Fibroblast of the aortic adventitia (primary cell): ENCODE measurements at regions not wholly inside any gene's neighbourhood (a gene's known extent, or its start where the extent isn't known, plus 50 kb on each side); places are given as distances from the start of the nearest gene placed in this dataset.

Source experiments
- DNase-seq: peaks from one replicate; pipeline ENCODE4 v3.0.0-alpha.2; 2010; ENCODE audit warnings: low read depth
- H3K4me3 ChIP-seq: 2 replicates; pipeline ENCODE4 v1.5.1; 2011; ENCODE audit warnings: low read depth, mild to moderate bottlenecking, control low read depth, low read length, moderate library complexity
- CTCF ChIP-seq: IDR thresholded peaks from 2 replicates; pipeline ENCODE4 v1.5.1; 2011; ENCODE audit warnings: mild to moderate bottlenecking, low read length, control low read depth, inconsistent platforms; ENCODE audit not compliant: insufficient read depth

DNA sequence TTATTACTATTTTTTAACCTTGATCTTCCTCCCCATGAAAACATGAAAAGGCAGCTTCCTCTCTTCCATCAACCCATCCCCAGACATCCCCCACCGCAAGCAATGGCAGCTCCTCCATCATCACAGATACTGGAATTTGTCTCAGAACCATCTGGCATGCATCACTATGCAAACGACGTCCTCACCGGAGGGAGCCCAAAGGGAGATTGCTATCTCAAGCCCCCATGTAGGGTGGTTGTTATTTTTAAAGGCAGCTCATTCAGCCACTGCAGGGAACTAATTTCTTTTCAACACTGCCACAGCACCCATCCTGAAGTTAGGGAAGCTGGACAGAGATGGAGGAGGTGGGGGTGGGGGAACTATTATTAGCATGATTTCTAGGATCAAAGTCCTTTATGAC, 222.5 kb downstream of the FOXL1 start:
- TF ChIP-seq CTCF, result no peak
- no peak for DNase-seq
- no peak overlapping the region for H3K4me3 ChIP-seq

DNA sequence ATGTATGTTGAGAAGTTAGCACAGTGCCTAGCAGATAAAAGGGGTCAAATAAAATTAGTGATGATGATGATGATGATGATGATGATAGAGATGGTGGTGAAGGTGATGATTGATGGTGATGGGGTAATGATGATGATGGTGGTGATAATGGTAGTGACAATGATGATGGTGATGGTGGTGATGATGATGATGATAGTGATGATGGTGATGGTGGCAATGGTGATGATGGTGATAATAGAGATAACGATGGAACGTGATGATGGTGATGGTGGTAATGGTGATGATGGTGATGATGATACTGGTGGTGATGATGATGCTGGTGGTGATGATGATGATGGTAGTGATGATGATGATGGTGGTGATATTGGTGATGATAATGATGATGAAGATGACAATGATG, 223.7 kb downstream of the FOXL1 start:
- no peak for DNase-seq
- H3K4me3 ChIP-seq, result no peak overlapping the region
- no peak for TF ChIP-seq CTCF

- no peak for DNase-seq
- no peak overlapping the region for H3K4me3 ChIP-seq
- no peak for TF ChIP-seq CTCF
Measured at GRCh38 chr16:86805188-86805587, 226.8 kb downstream of the FOXL1 start.

DNA sequence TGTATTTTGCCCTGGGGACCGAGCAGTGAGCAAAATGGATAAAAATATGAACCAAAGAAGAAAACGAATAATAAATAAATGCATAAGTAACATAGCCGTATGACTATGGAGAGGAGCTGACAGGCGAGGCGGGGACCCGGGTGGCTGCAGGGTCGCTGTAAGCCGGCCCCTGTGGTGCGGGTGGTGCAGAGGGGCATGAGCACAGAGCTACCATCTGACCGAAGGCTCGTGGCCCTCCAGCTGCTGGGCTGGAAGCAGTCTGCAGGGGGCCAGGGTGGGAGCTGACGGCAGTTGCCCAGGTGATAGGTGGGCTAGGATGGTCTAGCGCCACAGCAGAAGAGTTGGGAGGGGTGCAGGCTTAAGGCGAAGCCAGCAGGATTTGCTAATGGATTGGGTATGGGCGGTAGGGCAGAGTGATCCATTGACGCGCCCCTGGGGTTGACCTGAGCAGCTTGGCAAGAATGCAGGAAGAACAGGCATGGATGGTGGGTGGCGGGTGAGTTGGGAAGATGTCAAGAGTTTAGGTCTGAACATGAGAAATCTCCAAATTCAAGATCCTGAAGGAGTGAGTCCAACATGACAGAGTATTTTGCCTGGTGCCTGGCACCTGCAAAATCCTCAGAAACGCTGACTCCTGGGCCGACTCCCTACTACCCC, 228.0 kb downstream of the FOXL1 start:
- TF ChIP-seq CTCF, result no peak
- no peak for DNase-seq
- no peak overlapping the region for H3K4me3 ChIP-seq

- no peak for DNase-seq
- no peak for TF ChIP-seq CTCF
- no peak overlapping the region for H3K4me3 ChIP-seq
Measured at GRCh38 chr16:86806838-86807351, 228.5 kb downstream of the FOXL1 start.

GRCh38 chr16:86808863-86809444, 230.6 kb downstream of the FOXL1 start:
- no peak for TF ChIP-seq CTCF

GRCh38 chr16:86809458-86809955, 231.2 kb downstream of the FOXL1 start:
- peak; percentile 78 for DNase-seq
- H3K4me3 ChIP-seq, result no peak overlapping the region
- TF ChIP-seq CTCF, result peak; percentile 25

More at GRCh38 chr16:86808863-86809444, 230.6 kb downstream of the FOXL1 start:
- no peak for DNase-seq
- no peak overlapping the region for H3K4me3 ChIP-seq
